ENCODE measurements at regions not wholly inside any gene's neighbourhood (a gene's known extent, or its start where the extent isn't known, plus 50 kb on each side); places are given as distances from the start of the nearest gene placed in this dataset.

- H3K4me3 ChIP-seq: no peak overlapping the region
- H3K4me2 ChIP-seq: no peak overlapping the region
- no peaks in the 10 kb centered on the region for H3K9me2 ChIP-seq (replicated peaks; ENCODE audit: insufficient read depth)
- H3K4me1 ChIP-seq (ENCODE audit: insufficient read depth): no peaks in the 10 kb centered on the region
- no peak for DNase-seq (ENCODE audit: low spot score)
- no peaks in the 10 kb centered on the region for H3K36me3 ChIP-seq (replicated peaks; ENCODE audit: insufficient read depth, low read depth)
- H4K20me1 ChIP-seq (ENCODE audit: insufficient read depth, poor library complexity, severe bottlenecking): no peaks in the 10 kb centered on the region
- TF ChIP-seq EZH2 (IDR thresholded peaks at IDR 0.05; ENCODE audit: borderline replicate concordance): no peak
- TF ChIP-seq EZH2phosphoT487 (IDR thresholded peaks at IDR 0.05; ENCODE audit: low read depth, severe bottlenecking, unreplicated experiment): no peak
- TF ChIP-seq CTCF (IDR thresholded peaks at IDR 0.05; ENCODE audit: poor library complexity): no peak
- no peak overlapping the region for H2AFZ ChIP-seq
- WGBS (ENCODE audit: low lambda C conversion rate, missing lambda C conversion rate): 74% methylated on average over 4 of the region's 4 CpGs
- H3K9me3 ChIP-seq (ENCODE audit: low read depth): no peaks in the 10 kb centered on the region
- no peaks in the 10 kb centered on the region for H3K27me3 ChIP-seq
- no peak overlapping the region for H3K27ac ChIP-seq
- H3K79me2 ChIP-seq: no peaks in the 10 kb centered on the region
These were observed 61.4 kb downstream of the SLC41A2 start for GRCh38 chr12:104896710-104897109.

GRCh38 chr12:104896146-104896545 lies 61.9 kb downstream of the SLC41A2 start:
- Histone ChIP-seq H3K4me2 (no peak overlapping the region), H3K79me2 (no peaks in the 10 kb centered on the region), H3K27ac (no peak overlapping the region), H3K9me3 (ENCODE audit: low read depth) (no peaks in the 10 kb centered on the region), H3K27me3 (no peaks in the 10 kb centered on the region), H4K20me1 (ENCODE audit: insufficient read depth, poor library complexity, severe bottlenecking) (no peaks in the 10 kb centered on the region), H3K4me1 (ENCODE audit: insufficient read depth) (no peaks in the 10 kb centered on the region), H3K9me2 (replicated peaks; ENCODE audit: insufficient read depth) (no peaks in the 10 kb centered on the region), H3K4me3 (no peak overlapping the region), H3K36me3 (replicated peaks; ENCODE audit: insufficient read depth, low read depth) (no peaks in the 10 kb centered on the region), H2AFZ (no peak overlapping the region)
- TF ChIP-seq CTCF (IDR thresholded peaks at IDR 0.05; ENCODE audit: poor library complexity) (no peak), EZH2 (IDR thresholded peaks at IDR 0.05; ENCODE audit: borderline replicate concordance) (no peak), EZH2phosphoT487 (IDR thresholded peaks at IDR 0.05; ENCODE audit: low read depth, severe bottlenecking, unreplicated experiment) (no peak)
- DNase-seq (ENCODE audit: low spot score): no peak

GRCh38 chr12:104895415-104895814 lies 62.7 kb downstream of the SLC41A2 start:
- Histone ChIP-seq H3K4me2 (no peak overlapping the region), H3K9me2 (replicated peaks; ENCODE audit: insufficient read depth) (no peaks in the 10 kb centered on the region), H4K20me1 (ENCODE audit: insufficient read depth, poor library complexity, severe bottlenecking) (no peaks in the 10 kb centered on the region), H2AFZ (no peak overlapping the region), H3K4me1 (ENCODE audit: insufficient read depth) (no peaks in the 10 kb centered on the region), H3K27ac (no peak overlapping the region), H3K9me3 (ENCODE audit: low read depth) (no peaks in the 10 kb centered on the region), H3K4me3 (no peak overlapping the region), H3K36me3 (replicated peaks; ENCODE audit: insufficient read depth, low read depth) (no peaks in the 10 kb centered on the region), H3K79me2 (no peaks in the 10 kb centered on the region), H3K27me3 (no peaks in the 10 kb centered on the region)
- 63% methylated on average over 2 of the region's 2 CpGs for WGBS (ENCODE audit: low lambda C conversion rate, missing lambda C conversion rate)
- TF ChIP-seq EZH2phosphoT487 (IDR thresholded peaks at IDR 0.05; ENCODE audit: low read depth, severe bottlenecking, unreplicated experiment) (no peak), CTCF (IDR thresholded peaks at IDR 0.05; ENCODE audit: poor library complexity) (no peak), EZH2 (IDR thresholded peaks at IDR 0.05; ENCODE audit: borderline replicate concordance) (no peak)
- DNase-seq (ENCODE audit: low spot score): no peak

GRCh38 chr12:104890476-104891096 lies 67.5 kb downstream of the SLC41A2 start:
- TF ChIP-seq CTCF (IDR thresholded peaks at IDR 0.05; ENCODE audit: poor library complexity) (no peak), EZH2phosphoT487 (IDR thresholded peaks at IDR 0.05; ENCODE audit: low read depth, severe bottlenecking, unreplicated experiment) (no peak), EZH2 (IDR thresholded peaks at IDR 0.05; ENCODE audit: borderline replicate concordance) (no peak)
- no peaks in the 10 kb centered on the region for H4K20me1 ChIP-seq (ENCODE audit: insufficient read depth, poor library complexity, severe bottlenecking)
- peaks cover 11% of the 10 kb centered on the region for H3K4me1 ChIP-seq (ENCODE audit: insufficient read depth)
- H3K27me3 ChIP-seq: no peaks in the 10 kb centered on the region
- no peak overlapping the region for H3K4me2 ChIP-seq
- no peak for DNase-seq (ENCODE audit: low spot score)
- no peak overlapping the region for H3K27ac ChIP-seq
- WGBS (ENCODE audit: low lambda C conversion rate, missing lambda C conversion rate): 93% methylated on average over 5 of the region's 5 CpGs
- H3K79me2 ChIP-seq: no peaks in the 10 kb centered on the region
- H2AFZ ChIP-seq: no peak overlapping the region
- no peaks in the 10 kb centered on the region for H3K9me3 ChIP-seq (ENCODE audit: low read depth)
- H3K9me2 ChIP-seq (replicated peaks; ENCODE audit: insufficient read depth): no peaks in the 10 kb centered on the region
- no peaks in the 10 kb centered on the region for H3K36me3 ChIP-seq (replicated peaks; ENCODE audit: insufficient read depth, low read depth)
- no peak overlapping the region for H3K4me3 ChIP-seq
